ENCODE measurements at regions not wholly inside any gene's neighbourhood (a gene's known extent, or its start where the extent isn't known, plus 50 kb on each side); places are given as distances from the start of the nearest gene placed in this dataset.

DNA sequence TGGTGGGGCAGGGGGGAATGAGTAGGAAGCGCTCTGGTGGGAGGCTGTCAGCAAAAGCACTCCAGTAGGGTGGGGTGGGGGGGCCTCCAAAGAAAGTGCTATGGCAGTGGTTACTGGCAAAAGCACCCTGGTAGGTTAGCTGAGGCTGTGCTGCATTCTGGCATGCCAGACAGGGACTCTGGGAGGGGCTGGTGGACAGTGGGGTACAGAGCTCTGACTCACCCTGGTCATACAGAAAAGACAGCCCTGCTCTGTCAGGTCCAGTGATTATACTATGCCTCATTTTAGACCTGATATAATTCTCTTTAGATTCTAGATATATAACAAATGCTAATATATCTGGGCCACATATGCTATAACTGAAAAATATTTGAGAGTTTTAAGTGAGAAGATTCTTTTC, 82.8 kb upstream of the CPNE4 start:
- Histone ChIP-seq H3K27me3 (no peaks in the 10 kb centered on the region), H3K36me3 (no peaks in the 10 kb centered on the region), H3K27ac (no peak overlapping the region), H3K4me1 (no peaks in the 10 kb centered on the region), H3K4me3 (no peak overlapping the region), H3K9me3 (no peaks in the 10 kb centered on the region)
- in situ Hi-C loops (cut with MboI; ENCODE audit: low pct_ligation_motif_present in 1 of 4, low pct_unique_long_range_greater_than_20kb in 1 of 4, low sequenced_read_pairs in 3 of 4) (no loop called here), intact Hi-C loops (cut with DNase I; ENCODE audit: low total_unique reads) (no loop called here)
- 0 to 20% methylated on average over 1 of the region's 1 CpG for WGBS, 2 donors (ENCODE audit: low coverage in 1 of 2)
- no peak for DNase-seq
- TF ChIP-seq EP300 (IDR thresholded peaks at IDR 0.05; ENCODE audit: low read depth) (no peak), POLR2A (IDR thresholded peaks at IDR 0.05) (no peak), POLR2AphosphoS5 (IDR thresholded peaks at IDR 0.05) (no peak)
- TF ChIP-seq, protein P1, sequence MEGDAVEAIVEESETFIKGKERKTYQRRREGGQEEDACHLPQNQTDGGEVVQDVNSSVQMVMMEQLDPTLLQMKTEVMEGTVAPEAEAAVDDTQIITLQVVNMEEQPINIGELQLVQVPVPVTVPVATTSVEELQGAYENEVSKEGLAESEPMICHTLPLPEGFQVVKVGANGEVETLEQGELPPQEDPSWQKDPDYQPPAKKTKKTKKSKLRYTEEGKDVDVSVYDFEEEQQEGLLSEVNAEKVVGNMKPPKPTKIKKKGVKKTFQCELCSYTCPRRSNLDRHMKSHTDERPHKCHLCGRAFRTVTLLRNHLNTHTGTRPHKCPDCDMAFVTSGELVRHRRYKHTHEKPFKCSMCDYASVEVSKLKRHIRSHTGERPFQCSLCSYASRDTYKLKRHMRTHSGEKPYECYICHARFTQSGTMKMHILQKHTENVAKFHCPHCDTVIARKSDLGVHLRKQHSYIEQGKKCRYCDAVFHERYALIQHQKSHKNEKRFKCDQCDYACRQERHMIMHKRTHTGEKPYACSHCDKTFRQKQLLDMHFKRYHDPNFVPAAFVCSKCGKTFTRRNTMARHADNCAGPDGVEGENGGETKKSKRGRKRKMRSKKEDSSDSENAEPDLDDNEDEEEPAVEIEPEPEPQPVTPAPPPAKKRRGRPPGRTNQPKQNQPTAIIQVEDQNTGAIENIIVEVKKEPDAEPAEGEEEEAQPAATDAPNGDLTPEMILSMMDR (IDR thresholded peaks at IDR 0.05), result no peak

DNA sequence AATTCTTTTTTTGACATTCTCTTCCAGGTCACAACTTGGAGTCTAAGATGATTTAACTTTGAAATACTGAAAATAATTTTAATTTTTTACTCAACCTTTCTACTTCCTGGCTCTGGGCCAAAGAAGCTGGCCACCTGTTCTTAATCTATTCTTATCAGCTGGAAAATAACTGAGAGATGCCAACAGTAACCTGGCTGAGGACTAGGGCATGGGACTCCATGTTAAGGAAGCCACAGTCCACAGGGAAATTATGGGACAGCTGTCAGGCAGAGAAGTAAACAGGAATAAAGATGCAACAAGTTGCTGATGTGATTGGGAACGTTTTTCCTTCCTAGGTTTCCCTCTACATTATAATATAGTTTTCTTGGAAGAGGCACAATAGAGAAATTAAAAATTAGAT, 84.7 kb upstream of the CPNE4 start:
- intact Hi-C loops (cut with DNase I; ENCODE audit: low total_unique reads) (no loop called here), in situ Hi-C loops (cut with MboI; ENCODE audit: low pct_ligation_motif_present in 1 of 4, low pct_unique_long_range_greater_than_20kb in 1 of 4, low sequenced_read_pairs in 3 of 4) (no loop called here)
- Histone ChIP-seq H3K4me3 (no peak overlapping the region), H3K36me3 (no peaks in the 10 kb centered on the region), H3K9me3 (no peaks in the 10 kb centered on the region), H3K27me3 (no peaks in the 10 kb centered on the region), H3K4me1 (no peaks in the 10 kb centered on the region), H3K27ac (no peak overlapping the region)
- 15 to 43% methylated on average over 1 of the region's 1 CpG for WGBS, 2 donors (ENCODE audit: low coverage in 1 of 2)
- no peak for DNase-seq
- TF ChIP-seq POLR2A (IDR thresholded peaks at IDR 0.05), result no peak
- TF ChIP-seq EP300 (IDR thresholded peaks at IDR 0.05; ENCODE audit: low read depth), result no peak
- no peak for TF ChIP-seq POLR2AphosphoS5 (IDR thresholded peaks at IDR 0.05)
- TF ChIP-seq, protein P1 (IDR thresholded peaks at IDR 0.05), result no peak

DNA sequence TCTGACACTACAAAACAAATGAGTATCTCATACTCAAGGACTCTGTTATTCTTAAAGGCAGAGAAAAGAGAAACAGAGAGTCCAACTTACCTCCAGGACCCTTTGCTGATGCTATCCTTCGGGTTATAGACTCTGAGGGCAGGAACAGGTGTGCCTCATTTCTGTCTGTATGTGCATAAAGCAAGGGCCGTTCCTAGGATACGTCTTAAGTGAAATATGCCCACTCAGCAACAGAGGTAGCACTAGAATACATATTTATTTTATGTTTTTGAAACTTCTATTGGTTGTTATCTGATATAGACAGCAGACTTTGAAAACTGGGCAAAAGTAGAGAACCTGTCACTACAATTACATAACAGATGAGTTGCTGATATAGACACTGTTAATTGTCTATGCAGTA, 89.3 kb upstream of the CPNE4 start:
- DNase-seq, result no peak
- H3K9me3 ChIP-seq, result no peaks in the 10 kb centered on the region
- intact Hi-C loops (cut with DNase I; ENCODE audit: low total_unique reads) (no loop called here), in situ Hi-C loops (cut with MboI; ENCODE audit: low pct_ligation_motif_present in 1 of 4, low pct_unique_long_range_greater_than_20kb in 1 of 4, low sequenced_read_pairs in 3 of 4) (no loop called here)
- H3K27me3 ChIP-seq, result no peaks in the 10 kb centered on the region
- 68 to 69% methylated on average over 3 of the region's 3 CpGs for WGBS, 2 donors (ENCODE audit: low coverage in 1 of 2)
- no peaks in the 10 kb centered on the region for H3K36me3 ChIP-seq
- TF ChIP-seq POLR2AphosphoS5 (IDR thresholded peaks at IDR 0.05) (no peak), EP300 (IDR thresholded peaks at IDR 0.05; ENCODE audit: low read depth) (no peak), POLR2A (IDR thresholded peaks at IDR 0.05) (no peak)
- TF ChIP-seq, protein P1 (IDR thresholded peaks at IDR 0.05), result no peak
- H3K4me1 ChIP-seq, result no peaks in the 10 kb centered on the region
- no peak overlapping the region for H3K4me3 ChIP-seq
- no peak overlapping the region for H3K27ac ChIP-seq

DNA sequence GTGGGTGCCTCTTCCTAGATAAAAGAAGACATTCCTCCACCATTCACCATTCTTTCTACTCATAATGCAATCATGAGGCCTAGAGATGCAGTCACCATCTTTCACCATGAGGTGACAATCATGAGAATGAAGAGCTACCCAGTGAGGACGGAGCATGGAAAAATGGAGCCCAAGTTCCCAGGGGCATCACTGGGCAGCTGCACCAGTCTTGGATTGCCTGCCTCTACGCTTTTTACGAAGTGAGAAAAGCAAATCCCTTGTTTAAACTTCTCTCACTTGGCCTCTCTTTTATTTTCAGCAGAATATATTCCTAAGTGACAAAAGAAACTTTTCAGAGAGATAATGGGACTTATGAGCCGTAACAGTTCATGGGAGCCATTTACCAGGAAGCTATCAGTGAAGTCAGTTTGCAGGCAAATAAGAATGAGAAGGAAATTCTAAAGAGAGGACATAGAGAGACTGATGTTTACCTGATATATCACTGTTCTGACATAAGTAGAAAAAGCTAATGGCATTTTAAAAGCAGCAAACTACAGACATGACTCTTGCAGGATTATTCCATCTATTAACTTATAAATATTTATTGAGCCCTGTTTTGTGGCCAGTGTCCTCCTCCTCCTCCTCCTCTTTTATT, 90.0 kb upstream of the CPNE4 start:
- no peaks in the 10 kb centered on the region for H3K36me3 ChIP-seq
- intact Hi-C loops (cut with DNase I; ENCODE audit: low total_unique reads) (no loop called here), in situ Hi-C loops (cut with MboI; ENCODE audit: low pct_ligation_motif_present in 1 of 4, low pct_unique_long_range_greater_than_20kb in 1 of 4, low sequenced_read_pairs in 3 of 4) (no loop called here)
- no peaks in the 10 kb centered on the region for H3K4me1 ChIP-seq
- H3K27me3 ChIP-seq, result no peaks in the 10 kb centered on the region
- H3K27ac ChIP-seq, result no peak overlapping the region
- no peaks in the 10 kb centered on the region for H3K9me3 ChIP-seq
- 73 to 88% methylated on average over 4 of the region's 4 CpGs for WGBS, 2 donors (ENCODE audit: low coverage in 1 of 2)
- TF ChIP-seq POLR2AphosphoS5 (IDR thresholded peaks at IDR 0.05) (no peak), EP300 (IDR thresholded peaks at IDR 0.05; ENCODE audit: low read depth) (no peak), POLR2A (IDR thresholded peaks at IDR 0.05) (no peak)
- TF ChIP-seq, protein P1 (IDR thresholded peaks at IDR 0.05), result no peak
- no peak overlapping the region for H3K4me3 ChIP-seq
- no peak for DNase-seq
